ENCODE measurements at regions not wholly inside any gene's neighbourhood (a gene's known extent, or its start where the extent isn't known, plus 50 kb on each side); places are given as distances from the start of the nearest gene placed in this dataset.

- Histone ChIP-seq H3K9me3 (no peaks in the 10 kb centered on the region), H3K27ac (no peak overlapping the region), H3K36me3 (no peaks in the 10 kb centered on the region), H3K4me1 (peaks cover 0 to 12% (median 5%) of the 10 kb centered on the region in 4 donors), H3K4me3 (no peak overlapping the region), H3K27me3 (no peaks in the 10 kb centered on the region)
- no peak for TF ChIP-seq POLR2A (IDR thresholded peaks at IDR 0.05)
- no peak for TF ChIP-seq CTCF (IDR thresholded peaks at IDR 0.05)
- no peak for TF ChIP-seq POLR2AphosphoS5 (IDR thresholded peaks at IDR 0.05)
- TF ChIP-seq EP300 (IDR thresholded peaks at IDR 0.05; ENCODE audit: low read depth), result no peak
- no peak for DNase-seq
- in situ Hi-C loops (cut with MboI; ENCODE audit: low pct_ligation_motif_present in 1 of 4, low pct_unique_long_range_greater_than_20kb in 1 of 4, low sequenced_read_pairs in 3 of 4), result loop anchor here in 2 of 4 donors (10.0 to 25.0 kb wide), 2 partner anchors 261 to 268 kb away; no protein-coding TSS in a partner anchor
- intact Hi-C loops (cut with DNase I; ENCODE audit: low total_unique reads), result loop anchor here (10.0 kb wide), 1 partner anchor 168 kb away; no protein-coding TSS in a partner anchor
- WGBS, 2 donors (ENCODE audit: low coverage in 1 of 2), result 42 to 65% methylated on average over 5 of the region's 5 CpGs
Observed at GRCh38 chr2:64323197-64323596, 130.8 kb upstream of the LGALSL start.

- no peak for TF ChIP-seq CTCF (IDR thresholded peaks at IDR 0.05)
- no peak for TF ChIP-seq POLR2A (IDR thresholded peaks at IDR 0.05)
- no peak for TF ChIP-seq EP300 (IDR thresholded peaks at IDR 0.05; ENCODE audit: low read depth)
- no peak for TF ChIP-seq POLR2AphosphoS5 (IDR thresholded peaks at IDR 0.05)
- H3K4me1 ChIP-seq, result peaks cover 0 to 20% (median 13%) of the 10 kb centered on the region in 4 donors
- intact Hi-C loops (cut with DNase I; ENCODE audit: low total_unique reads) (loop anchor here (5.0 to 10.0 kb wide), 2 partner anchors 170 to 273 kb away; no protein-coding TSS in a partner anchor), in situ Hi-C loops (cut with MboI; ENCODE audit: low pct_ligation_motif_present in 1 of 4, low pct_unique_long_range_greater_than_20kb in 1 of 4, low sequenced_read_pairs in 3 of 4) (loop anchor here in 3 of 4 donors (5.0 to 25.0 kb wide), 4 partner anchors 263 to 562 kb away; no protein-coding TSS in a partner anchor)
- no peak overlapping the region for H3K4me3 ChIP-seq
- no peak overlapping the region for H3K27ac ChIP-seq
- H3K27me3 ChIP-seq, result no peaks in the 10 kb centered on the region
- no peaks in the 10 kb centered on the region for H3K36me3 ChIP-seq
- DNase-seq, result no peak
- H3K9me3 ChIP-seq, result no peaks in the 10 kb centered on the region
- WGBS, 2 donors (ENCODE audit: low coverage in 1 of 2), result 86 to 100% methylated on average over 4 to 10 of the region's 10 CpGs
Observed at GRCh38 chr2:64324746-64325410, 129.1 kb upstream of the LGALSL start.

- DNase-seq, result no peak
- H3K9me3 ChIP-seq, result no peaks in the 10 kb centered on the region
- intact Hi-C loops (cut with DNase I; ENCODE audit: low total_unique reads), result loop anchor here (5.0 to 10.0 kb wide), 2 partner anchors 171 to 273 kb away; no protein-coding TSS in a partner anchor
- H3K4me3 ChIP-seq, result no peak overlapping the region
- TF ChIP-seq EP300 (IDR thresholded peaks at IDR 0.05; ENCODE audit: low read depth) (no peak), CTCF (IDR thresholded peaks at IDR 0.05) (no peak), POLR2A (IDR thresholded peaks at IDR 0.05) (no peak), POLR2AphosphoS5 (IDR thresholded peaks at IDR 0.05) (no peak)
- peaks cover 5 to 26% (median 18%) of the 10 kb centered on the region in 4 donors for H3K4me1 ChIP-seq
- no peaks in the 10 kb centered on the region for H3K36me3 ChIP-seq
- peak overlapping the region in 1 of 4 donors; percentile 44 for H3K27ac ChIP-seq
- in situ Hi-C loops (cut with MboI; ENCODE audit: low pct_ligation_motif_present in 1 of 4, low pct_unique_long_range_greater_than_20kb in 1 of 4, low sequenced_read_pairs in 3 of 4), result loop anchor here in 3 of 4 donors (5.0 to 25.0 kb wide), 3 partner anchors 271 to 562 kb away; no protein-coding TSS in a partner anchor
- H3K27me3 ChIP-seq, result no peaks in the 10 kb centered on the region
Observed at GRCh38 chr2:64325477-64325851, 128.5 kb upstream of the LGALSL start.

- WGBS, 2 donors (ENCODE audit: low coverage in 1 of 2), result 84 to 86% methylated on average over 3 to 8 of the region's 8 CpGs
- Histone ChIP-seq H3K27me3 (no peaks in the 10 kb centered on the region), H3K4me1 (peaks cover 9 to 32% (median 22%) of the 10 kb centered on the region in 4 donors), H3K36me3 (no peaks in the 10 kb centered on the region), H3K4me3 (no peak overlapping the region), H3K27ac (peak overlapping the region in 2 of 4 donors; percentile 72), H3K9me3 (no peaks in the 10 kb centered on the region)
- TF ChIP-seq POLR2A (IDR thresholded peaks at IDR 0.05), result no peak
- peak in 1 of 3 donors; percentile 21 for TF ChIP-seq POLR2AphosphoS5 (IDR thresholded peaks at IDR 0.05)
- DNase-seq, result peak; percentile 46
- in situ Hi-C loops (cut with MboI; ENCODE audit: low pct_ligation_motif_present in 1 of 4, low pct_unique_long_range_greater_than_20kb in 1 of 4, low sequenced_read_pairs in 3 of 4) (loop anchor here in 3 of 4 donors (5.0 to 25.0 kb wide), 3 partner anchors 271 to 561 kb away; no protein-coding TSS in a partner anchor), intact Hi-C loops (cut with DNase I; ENCODE audit: low total_unique reads) (loop anchor here (5.0 to 10.0 kb wide), 2 partner anchors 171 to 274 kb away; no protein-coding TSS in a partner anchor)
Observed at GRCh38 chr2:64325852-64326577, 127.9 kb upstream of the LGALSL start.
